ENCODE measurements at regions not wholly inside any gene's neighbourhood (a gene's known extent, or its start where the extent isn't known, plus 50 kb on each side); places are given as distances from the start of the nearest gene placed in this dataset.
"Not testable (repeated sequence)": the region's sequence is repeated elsewhere in the genome, so short reads cannot be mapped to it uniquely, and the experiment has no call there.

DNA sequence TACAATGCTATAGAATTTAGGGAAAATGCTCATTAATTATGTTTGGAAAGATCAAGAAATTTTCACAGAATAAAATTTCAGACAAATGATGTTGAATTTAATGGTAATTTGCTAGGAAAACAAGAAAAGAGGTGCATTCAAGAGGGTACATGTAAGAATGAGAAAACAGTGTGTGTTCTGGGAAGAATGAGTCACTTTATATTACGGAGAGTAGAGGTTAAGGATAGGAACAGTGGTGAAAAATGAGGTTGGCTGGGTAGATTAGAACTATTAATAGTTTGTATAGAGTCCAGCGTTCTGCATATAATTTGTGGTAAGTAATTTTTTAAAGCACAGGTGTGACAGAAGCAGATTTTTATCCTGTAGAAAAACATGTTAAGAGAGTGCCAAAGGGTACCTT is 336.7 kb upstream of the MBL2 start:
- no peak for DNase-seq (ENCODE audit: insufficient read length, low spot score)
- no peak for FAIRE-seq

DNA sequence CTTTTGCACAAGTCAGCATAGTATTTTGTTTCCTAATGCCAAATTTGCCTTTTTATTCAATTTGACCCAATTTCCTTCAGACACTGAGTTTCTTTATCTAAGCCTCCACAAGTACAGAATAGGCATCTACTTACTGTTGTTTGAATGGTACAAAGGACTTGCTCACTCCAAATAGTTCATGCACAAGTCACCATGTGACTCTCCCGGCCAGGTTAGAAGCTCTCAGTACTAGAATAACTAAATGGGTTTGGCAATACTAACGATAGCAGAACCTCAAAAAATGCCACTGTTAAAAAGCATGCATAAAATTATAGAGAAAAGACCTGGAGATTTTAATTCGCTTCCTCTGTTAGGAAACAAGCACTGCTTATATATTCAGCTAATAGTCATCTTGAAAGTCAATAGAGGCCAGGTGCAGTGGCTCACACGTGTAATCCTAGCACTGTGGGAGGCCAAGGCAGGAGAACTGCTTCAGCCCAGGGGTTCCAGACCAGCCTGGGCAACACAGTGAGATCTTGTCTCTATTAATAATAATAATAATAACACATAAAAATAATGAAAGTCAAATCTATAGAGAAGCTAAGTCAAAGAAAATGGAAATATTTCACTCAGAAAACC is 335.8 kb upstream of the MBL2 start:
- no peak for FAIRE-seq
- DNase-seq (ENCODE audit: insufficient read length, low spot score), result no peak

DNA sequence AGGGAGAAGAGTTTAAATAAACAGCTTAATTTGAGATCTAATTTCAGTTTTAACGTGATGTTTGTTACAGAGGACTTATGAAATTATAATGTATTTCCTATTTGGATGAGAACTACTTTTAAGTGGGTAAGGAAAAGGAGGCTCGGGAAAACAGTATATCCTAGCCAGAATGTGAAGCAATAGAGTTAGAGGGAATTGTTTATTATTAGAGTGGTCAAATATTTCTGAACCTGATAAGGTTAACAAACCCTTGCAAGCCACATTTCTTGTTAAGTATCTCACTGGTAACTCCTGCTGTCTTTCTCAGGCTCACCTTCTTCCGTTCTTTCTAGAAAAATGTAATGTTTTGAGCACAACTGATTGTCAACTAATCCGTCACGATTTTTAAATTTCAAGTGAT is 335.1 kb upstream of the MBL2 start:
- FAIRE-seq, result no peak

DNA sequence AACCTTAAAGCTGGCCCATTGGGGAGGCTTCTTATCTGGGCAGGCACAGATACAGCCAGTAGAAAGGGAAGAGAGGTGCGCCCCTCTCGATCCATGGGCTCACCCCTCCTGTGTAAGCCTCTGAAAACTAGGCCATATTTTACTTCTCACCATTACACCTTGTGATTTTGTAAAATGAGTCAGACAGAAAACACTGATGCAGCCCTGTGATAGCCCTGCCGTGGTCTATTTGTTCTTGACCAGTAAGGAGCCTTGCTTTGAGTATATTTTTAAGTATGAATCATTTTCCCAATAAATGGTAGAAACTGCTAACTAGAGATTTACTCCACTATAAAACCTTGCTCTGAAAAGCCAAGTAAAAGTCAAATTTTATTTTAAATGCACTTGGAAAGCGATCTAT is 329.8 kb upstream of the MBL2 start:
- no peak for FAIRE-seq
- DNase-seq (ENCODE audit: insufficient read length, low spot score), result no peak

More for the DNA sequence above, 335.1 kb upstream of the MBL2 start:
- DNase-seq (ENCODE audit: insufficient read length, low spot score), result no peak

DNA sequence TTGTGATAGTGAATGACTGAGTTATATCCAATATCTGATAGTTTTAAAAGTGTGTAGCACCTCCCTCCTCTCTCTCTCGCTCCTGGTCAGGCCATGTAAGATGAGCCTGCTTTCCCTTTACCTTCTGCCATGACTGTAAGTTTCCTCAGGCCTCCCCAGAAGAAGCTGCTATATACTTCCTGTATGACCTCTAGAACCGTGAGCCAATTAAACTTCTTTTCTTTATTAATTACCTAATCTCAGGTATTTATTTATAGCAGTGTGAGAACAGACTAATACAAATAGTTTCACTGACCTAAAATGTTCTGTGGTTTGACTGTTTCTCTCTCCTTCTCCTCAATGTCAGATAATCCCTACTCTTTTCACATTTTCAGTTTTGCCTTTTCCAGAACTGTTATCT is 321.3 kb upstream of the MBL2 start:
- FAIRE-seq, result no peak

DNA sequence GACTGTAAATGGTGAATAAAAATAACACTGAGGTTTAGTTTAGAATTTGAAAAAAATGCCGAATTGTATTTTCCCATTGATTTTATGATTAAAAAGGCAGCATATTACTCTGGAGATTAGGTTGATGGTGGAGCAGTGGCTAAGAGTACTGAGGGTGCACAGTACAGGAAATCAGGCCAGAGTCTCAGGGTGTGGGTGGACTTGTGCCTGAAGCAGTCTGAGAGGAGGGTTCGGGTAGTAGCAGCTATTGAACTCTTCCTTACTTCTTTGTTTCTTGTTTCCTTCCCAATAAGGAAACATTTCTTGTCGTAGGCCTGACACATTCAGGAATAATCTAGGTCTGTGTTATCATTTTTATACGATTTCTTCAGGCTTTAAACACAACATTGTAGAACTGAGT is 319.0 kb upstream of the MBL2 start:
- DNase-seq (ENCODE audit: insufficient read length, low spot score) (no peak), FAIRE-seq (no peak)

More for the DNA sequence above, 321.3 kb upstream of the MBL2 start:
- DNase-seq (ENCODE audit: insufficient read length, low spot score), result no peak

DNA sequence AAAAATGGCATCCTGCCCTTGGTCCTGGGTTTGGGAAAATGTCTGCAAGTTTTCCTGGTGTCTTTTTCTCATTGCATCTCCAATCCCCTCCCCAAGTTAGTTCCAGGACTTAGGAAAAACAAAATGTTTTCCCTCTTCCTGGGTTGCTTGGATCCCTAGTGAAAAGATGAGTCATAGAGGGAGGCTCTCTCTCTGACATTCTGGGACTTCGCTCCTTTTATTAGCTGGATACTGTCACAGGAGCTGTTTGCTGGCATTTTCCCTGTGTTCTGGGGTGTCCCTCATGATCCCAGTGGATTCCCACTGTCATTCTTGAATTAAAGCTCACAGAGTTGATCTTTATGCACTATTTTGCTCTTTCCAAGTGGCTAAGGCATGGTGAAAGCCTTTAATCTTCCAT is 316.4 kb upstream of the MBL2 start:
- peak; percentile 4 for DNase-seq (ENCODE audit: insufficient read length, low spot score)
- no peak for FAIRE-seq

DNA sequence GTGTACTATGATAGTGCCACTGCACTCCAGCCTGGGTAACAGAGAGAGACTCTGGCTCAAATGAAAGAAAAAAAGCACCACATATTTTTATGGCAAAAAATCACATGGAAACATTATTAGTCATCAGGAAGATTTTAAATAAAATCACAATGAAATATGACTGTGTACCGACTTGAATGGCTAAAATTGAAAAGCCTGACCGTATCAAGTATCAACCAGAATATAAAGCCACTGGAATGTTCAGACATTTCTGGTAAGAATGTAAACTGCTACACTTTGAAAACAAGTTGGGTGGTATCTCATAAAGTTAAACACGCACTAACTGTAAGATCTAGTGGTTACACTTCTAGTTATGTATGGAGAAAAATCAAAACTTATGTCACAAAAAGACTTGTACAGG is 306.7 kb upstream of the MBL2 start:
- no peak for FAIRE-seq
- peak; percentile 19 for DNase-seq (ENCODE audit: insufficient read length, low spot score)

DNA sequence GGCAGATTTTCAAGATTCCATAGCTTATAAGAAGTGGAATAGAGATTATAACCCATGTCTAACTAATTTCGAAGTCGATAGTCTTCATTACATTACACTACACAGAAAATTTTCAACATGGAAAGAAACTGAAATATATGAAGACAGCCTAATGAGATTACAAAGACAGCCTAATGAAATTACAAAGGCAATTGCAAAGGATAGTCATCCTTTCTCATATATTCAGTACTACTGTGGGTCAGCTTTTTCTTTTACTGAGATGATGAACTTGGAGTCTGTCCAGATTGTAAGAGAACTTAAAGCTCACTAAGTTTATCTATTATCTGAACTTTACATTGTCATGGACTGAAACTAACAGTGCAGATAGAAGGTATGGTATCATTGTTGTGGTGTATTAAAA is 304.4 kb upstream of the MBL2 start:
- no peak for FAIRE-seq

DNA sequence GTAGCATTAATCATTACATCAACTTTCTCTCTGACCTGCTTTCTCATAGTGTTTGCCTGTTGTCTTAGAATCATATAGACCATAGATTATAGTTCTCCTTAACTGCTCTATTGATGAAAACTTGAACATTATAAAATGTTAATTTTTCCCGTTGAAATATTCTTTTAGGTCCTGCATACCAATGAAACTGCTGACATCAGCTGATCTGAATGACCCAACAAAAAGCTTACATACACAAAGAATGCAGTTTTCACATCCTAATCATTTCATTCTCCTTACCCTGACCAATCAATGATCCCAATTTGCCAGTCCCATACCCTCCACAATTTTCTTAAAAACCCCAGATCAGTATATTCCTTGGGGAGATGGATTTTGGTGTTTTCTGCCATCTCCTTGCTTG is 302.9 kb upstream of the MBL2 start:
- FAIRE-seq, result no peak
- DNase-seq (ENCODE audit: insufficient read length, low spot score), result no peak

More for the DNA sequence above, 304.4 kb upstream of the MBL2 start:
- DNase-seq (ENCODE audit: insufficient read length, low spot score), result no peak

DNA sequence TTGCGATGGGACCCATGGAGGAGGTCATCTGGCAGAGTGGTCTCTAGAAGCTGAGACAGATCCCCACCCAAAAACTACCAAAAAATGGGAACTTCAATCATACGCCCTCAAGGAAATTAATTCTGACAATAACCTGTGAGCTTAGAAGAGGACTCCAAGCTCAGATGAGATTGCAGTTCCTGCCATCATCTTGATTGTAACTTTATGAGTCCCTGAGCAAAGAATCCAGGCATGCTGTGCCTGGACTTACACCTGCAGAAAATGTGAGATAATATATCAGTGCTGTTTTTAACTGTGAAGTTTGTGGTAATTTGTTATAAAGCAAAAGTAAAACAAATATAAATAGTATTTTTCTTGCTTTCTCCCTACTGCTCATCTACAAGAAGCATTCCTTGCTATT is 299.6 kb upstream of the MBL2 start:
- FAIRE-seq, result no peak

DNA sequence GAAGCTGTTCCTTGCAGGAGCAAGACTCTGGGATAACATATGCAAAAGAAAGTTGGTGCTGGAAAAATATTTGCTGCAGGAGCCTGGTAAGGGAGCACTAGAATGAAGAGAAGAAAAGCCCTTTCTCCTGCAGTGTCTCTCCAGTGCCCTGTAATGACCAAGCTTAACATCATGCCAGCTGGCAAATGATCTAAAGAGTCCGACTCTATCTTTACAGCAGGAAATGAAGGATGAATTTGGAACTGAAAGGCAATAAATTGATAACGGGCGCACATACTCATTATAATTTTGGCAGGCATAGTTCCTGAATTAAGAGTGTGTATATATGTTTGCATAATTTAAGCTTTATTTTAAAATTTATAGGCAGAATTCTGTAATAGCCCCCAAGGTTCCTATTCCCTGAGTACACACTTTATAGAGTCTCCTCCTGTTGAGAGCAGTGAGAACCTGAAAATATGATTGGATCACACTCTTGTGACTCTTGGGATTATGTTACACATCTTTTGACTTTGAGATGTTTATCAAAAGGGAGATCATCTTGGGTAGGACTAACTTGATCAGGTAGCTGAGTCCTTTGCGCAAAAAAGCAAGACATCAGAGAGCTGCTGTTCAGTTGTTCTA is 299.0 kb upstream of the MBL2 start:
- DNase-seq (ENCODE audit: insufficient read length, low spot score) (no peak), FAIRE-seq (no peak)

More for the DNA sequence above, 299.6 kb upstream of the MBL2 start:
- DNase-seq (ENCODE audit: insufficient read length, low spot score), result no peak

DNA sequence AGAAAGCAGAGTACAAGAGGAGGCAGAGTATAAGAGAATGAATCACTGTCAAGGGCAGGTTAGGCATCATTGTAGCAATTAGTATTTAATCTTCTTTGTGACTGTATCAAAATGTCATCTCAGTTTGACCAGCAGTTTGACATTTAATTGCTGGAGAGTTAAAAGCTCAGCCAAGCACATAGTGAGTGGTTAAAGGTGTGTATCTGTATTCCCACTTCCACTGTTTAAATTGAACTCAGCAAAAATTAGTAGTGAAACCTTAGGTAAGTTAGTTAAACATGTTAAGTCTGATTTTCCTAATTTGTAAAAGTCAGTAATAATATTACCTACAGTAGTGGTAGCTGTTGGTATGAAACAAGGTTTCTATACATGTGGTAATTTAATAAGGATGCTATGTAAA is 296.4 kb upstream of the MBL2 start:
- DNase-seq (ENCODE audit: insufficient read length, low spot score) (no peak), FAIRE-seq (no peak)

DNA sequence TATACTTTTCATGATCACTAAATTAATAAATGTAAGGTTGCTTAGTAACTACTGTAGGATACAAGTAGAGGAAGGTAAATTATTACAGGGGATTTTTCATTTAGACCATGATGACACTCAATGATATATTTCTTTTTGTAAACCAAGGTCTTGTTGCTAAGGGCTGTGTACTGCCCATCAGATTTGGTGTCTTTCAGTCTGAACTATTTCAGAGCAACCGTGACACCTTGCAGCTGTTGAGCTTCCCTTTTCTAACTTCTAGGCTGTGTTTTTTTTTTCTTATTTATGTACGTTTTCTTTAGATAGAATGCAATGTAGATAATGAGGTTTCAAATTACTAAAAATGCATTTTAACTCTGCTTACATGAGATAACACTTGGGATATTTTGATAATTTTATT is 292.0 kb upstream of the MBL2 start:
- DNase-seq (ENCODE audit: insufficient read length, low spot score), result no peak
- no peak for FAIRE-seq

DNA sequence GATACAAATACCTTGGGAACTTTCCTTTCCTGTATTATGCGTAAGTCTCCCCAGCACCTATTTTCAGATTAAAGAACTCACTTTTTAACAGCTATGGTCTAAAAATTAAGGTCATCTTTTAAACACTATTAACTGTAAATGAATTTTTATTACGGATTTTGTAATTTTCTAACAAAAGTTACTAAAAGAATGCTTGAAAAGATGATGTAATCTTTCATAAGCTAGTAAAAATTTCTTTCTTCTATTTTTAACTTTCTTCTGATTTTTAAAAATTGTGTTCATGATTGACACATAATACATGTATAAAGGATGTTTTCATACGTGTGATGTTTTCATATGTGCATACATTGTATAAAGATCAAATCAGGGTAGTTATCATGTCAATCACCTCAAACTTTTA is 291.2 kb upstream of the MBL2 start:
- FAIRE-seq (no peak), DNase-seq (ENCODE audit: insufficient read length, low spot score) (no peak)

DNA sequence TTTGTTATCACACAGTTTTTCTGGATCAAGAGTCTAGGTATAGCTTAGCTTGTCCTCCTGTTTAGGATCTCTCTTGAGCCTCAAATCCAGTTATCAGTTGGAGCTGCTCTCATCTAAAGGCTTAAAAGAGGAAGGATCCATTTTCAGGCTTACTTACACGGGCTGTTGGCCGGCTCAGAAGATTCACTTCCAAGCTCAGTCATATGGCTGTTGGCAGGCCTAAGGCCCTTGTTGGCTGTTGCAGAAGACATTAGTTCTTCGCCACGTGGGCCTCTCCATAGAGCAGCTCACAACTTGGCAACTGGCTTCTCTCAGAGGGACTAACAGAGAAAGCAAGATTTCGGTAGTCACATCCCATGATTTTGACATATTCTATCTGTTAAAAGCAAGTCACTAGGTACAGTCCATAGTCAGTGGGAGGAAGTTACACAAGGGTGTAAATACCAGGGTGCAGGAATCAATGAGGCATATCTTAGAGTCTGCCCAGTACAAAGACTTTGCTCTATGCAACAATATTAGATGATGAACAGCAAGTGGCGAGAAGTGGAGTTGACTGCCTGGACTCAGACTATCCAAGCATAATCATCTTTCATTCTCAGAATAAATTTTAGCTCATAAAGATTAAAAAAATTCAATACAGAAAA is 280.1 kb upstream of the MBL2 start:
- no peak for DNase-seq (ENCODE audit: insufficient read length, low spot score)
- no peak for FAIRE-seq

DNA sequence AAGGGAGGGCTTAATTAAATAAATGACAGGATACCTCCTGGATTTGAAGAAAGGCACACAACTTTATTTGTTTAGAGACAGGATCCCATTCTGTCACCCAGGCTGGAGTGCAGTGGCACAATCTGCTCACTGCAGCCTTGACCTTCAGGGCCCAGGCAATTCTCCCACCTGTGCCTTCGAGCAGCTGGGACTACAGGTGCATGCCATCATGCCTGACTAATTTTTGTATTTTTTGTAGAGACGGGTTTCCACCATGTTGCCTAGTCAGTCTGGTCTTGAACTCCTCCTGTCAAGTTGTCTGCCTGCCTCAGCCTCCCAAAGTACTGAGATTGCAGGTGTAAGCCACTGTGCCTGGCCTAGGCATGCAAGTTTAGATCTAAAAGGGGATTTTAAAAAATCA is 272.7 kb upstream of the MBL2 start:
- DNase-seq (ENCODE audit: insufficient read length, low spot score) (no peak), FAIRE-seq (no peak)

DNA sequence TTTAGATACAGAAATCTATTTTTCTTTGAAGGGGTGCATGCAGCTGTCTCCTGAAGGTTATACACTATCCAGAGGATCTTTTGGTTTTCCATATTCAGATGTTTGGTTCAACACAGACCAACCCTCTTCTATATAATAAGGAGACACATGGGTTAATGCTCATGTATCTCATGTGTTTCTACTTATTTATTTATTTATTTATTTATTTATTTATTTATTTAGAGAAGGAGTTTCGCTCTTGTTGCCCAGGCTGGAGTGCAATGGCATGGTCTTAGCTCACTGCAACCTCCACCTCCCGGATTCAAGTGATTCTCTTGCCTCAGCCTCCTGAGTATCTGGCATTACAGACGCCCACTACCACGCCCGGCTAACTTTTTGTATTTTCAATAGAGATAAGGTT is 263.2 kb upstream of the MBL2 start:
- not testable (repeated sequence) for DNase-seq (ENCODE audit: insufficient read length, low spot score)

DNA sequence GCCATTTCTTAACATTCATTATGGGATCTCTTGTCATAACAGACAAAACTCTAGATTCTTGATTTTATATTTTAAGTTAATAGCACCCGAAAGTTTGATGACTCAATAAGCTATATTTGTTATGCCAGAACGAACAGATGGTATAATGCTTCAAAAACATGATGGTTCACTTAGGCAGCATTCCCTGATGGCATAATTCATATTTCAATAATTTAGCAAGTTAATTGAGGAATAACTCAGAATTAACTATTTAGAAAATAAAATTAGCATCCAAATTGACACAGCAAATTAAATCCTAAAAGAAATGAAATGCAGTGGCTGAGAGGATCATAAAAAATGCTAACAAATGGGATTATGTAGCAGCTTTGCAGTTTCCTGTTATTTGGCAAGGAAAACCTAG is 260.8 kb upstream of the MBL2 start:
- DNase-seq (ENCODE audit: insufficient read length, low spot score), result no peak
- FAIRE-seq, result no peak

More for the DNA sequence above, 263.2 kb upstream of the MBL2 start:
- not testable (repeated sequence) for FAIRE-seq

DNA sequence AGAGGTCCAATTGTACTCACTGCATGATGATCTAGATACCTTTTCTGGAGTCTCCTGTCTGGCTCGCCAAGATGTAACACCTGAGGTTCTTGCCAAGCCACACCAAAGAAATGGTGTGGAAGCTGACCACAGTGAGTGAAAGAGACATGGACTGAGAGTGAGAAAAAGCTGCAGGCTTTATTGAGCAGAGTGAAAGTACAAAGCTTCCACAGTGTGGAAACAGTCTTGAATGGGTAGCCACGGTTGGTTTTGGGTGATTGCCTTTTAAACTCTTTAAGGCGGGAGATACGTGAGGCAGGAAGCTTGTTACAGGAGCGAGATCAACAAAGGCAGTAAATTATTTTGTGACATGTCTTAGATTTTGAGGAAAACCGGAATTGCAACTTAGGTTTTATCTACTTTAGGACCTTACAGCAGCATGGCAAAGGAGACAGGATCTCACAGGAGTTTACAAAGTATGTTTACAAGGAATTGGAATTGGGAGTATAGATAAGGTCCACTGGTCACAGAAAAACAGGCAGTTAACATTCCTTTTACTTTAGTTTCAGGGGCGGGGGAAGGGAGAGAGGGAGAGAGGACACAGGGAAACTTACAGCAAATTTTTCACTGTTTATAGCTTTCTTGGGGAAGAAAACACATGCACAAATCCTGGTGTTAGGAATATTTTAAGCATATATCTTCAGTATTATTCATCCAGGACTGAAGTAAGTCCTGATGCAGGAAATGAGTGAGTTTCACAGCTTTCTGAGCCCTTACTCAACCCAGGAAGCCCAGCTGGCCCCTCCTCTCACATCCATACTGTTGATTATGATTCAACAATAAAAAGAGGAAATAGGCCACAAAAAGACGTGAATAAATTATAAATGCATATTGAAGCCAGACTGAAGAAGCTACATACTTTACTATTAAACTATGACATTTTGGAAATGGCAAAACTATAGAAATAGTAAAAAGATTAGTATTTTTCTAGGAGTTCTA is 257.6 kb upstream of the MBL2 start:
- not testable (repeated sequence) for FAIRE-seq; DNase-seq (ENCODE audit: insufficient read length, low spot score)

DNA sequence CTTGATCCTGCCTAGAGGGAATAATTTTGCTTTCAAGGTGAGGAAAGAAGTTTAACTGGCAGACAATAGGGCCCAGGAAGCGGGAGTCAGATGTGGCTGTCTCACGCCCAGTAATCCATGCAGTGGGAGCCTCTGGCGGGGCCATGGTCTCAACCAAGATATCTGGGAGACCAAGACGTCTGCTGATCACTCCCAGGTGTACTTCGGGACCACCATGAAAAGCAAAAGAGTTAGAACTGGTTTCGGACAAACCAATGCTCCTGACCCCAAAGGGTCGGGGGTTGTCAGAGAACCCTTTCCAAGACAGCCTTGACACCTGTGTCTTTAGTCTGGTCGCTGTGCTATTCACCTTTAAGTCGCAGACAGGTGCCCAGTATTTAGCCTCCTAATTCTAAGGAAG is 256.9 kb upstream of the MBL2 start:
- FAIRE-seq (no peak), DNase-seq (ENCODE audit: insufficient read length, low spot score) (no peak)

Data from HTR-8/SVneo (cell line).